Ascending aorta (tissue), 2 donors: ENCODE measurements at regions not wholly inside any gene's neighbourhood (a gene's known extent, or its start where the extent isn't known, plus 50 kb on each side); places are given as distances from the start of the nearest gene placed in this dataset.
"Not testable (repeated sequence)": the region's sequence is repeated elsewhere in the genome, so short reads cannot be mapped to it uniquely, and the experiment has no call there.

Source experiments
- DNase-seq, 2 donors: peaks; one replicate each; pipeline ENCODE4 v3.0.0-alpha.2; 2019; ENCODE audit warnings: low spot score in 2 of 2
- H3K27ac ChIP-seq, 2 donors: fragments of 200-600 bp; sonication (generic); one replicate each; pipeline ENCODE4 v1.5.1; 2016 to 2017; ENCODE audit warnings: mild to moderate bottlenecking in 1 of 2
- H3K27me3 ChIP-seq: fragments of 200-600 bp; sonication (generic); one replicate; pipeline ENCODE4 v1.5.1; 2017
- H3K36me3 ChIP-seq, 2 donors: fragments of 200-600 bp; sonication (generic); one replicate each; pipeline ENCODE4 v1.5.1; 2016
- H3K4me1 ChIP-seq, 2 donors: fragments of 200-600 bp; sonication (generic); one replicate each; pipeline ENCODE4 v1.5.1; 2016 to 2017; ENCODE audit warnings: mild to moderate bottlenecking in 1 of 2
- H3K4me3 ChIP-seq, 2 donors: fragments of 200-600 bp; sonication (generic); one replicate each; pipeline ENCODE4 v1.5.1; 2016 to 2017; ENCODE audit warnings: mild to moderate bottlenecking in 1 of 2
- H3K9me3 ChIP-seq, 2 donors: fragments of 200-600 bp; sonication (generic); one replicate each; pipeline ENCODE4 v1.5.1; 2016
- intact Hi-C: fragments of 100-400 bp; cut with DNase I; formaldehyde crosslinking; loops from one replicate; pipeline ENCODE4 v1.15.1; 2023

DNA sequence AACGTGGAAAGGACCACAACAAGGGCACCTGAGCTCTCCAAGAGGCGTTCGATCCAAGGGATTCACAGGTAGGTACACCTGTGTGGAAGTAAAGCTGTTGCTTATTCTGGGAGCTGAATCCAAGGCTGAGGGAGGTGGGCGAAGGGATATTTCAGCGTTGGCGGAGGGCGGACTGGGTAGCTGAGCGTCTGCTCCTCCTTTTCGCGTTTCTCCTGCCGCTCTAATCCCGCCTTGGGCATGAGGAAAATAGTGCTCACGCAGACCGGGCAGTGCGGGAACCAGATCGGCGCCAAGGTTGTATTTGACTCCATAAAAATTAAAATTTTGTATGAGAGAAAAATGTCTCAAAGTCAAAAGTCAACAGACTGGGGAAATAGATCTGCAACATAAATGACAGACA lies 3966.2 kb upstream of the OR11H1 start:
- H3K4me1 ChIP-seq, H3K27ac ChIP-seq, H3K27me3 ChIP-seq, H3K9me3 ChIP-seq, DNase-seq, intact Hi-C loops, H3K36me3 ChIP-seq, H3K4me3 ChIP-seq: not testable (repeated sequence)

GRCh38 chr22:11568837-11569563 lies 3959.0 kb upstream of the OR11H1 start:
- DNase-seq, H3K36me3 ChIP-seq, H3K27ac ChIP-seq, H3K4me3 ChIP-seq, intact Hi-C loops, H3K9me3 ChIP-seq, H3K27me3 ChIP-seq, H3K4me1 ChIP-seq: not testable (repeated sequence)

DNA sequence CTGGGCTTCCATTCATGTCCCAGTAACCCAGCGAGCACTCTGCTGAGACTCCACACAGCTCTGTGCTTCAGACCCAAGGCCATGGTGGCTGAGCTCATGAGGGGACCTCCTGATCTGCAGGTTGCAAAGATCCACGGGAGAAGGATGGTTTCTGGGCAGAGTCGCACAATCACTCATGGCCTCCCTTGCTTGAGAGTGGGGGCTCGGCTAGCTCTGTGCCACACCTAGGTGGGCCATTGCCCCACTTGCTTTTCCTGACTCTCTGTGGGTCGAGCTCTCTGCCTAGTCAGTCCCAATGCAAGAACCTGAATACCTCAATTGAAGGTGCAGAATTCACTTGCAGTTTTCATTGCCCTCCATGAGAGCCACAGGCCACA lies 3958.4 kb upstream of the OR11H1 start:
- H3K36me3 ChIP-seq, H3K4me1 ChIP-seq, H3K27me3 ChIP-seq, H3K9me3 ChIP-seq, H3K4me3 ChIP-seq, intact Hi-C loops, DNase-seq, H3K27ac ChIP-seq: not testable (repeated sequence)

DNA sequence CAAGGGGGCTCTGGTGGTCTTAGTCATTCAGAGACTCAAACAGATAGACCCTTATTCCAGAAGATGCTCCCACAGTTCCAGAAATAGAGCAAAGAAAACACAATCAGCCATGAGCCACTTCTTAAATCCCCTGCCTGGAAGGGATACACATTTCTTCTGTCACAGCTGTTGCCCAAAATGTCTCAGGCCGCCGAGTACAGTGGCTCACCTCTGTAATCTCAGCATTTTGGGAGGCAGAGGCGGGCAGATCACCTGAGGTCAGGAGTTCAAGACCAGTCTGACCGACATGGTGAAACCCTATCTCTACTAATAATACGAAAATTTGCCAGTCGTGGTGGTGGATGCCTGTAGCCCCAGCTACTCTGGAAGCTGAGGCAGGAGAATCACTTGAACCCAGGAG lies 3954.8 kb upstream of the OR11H1 start:
- H3K27ac ChIP-seq, H3K27me3 ChIP-seq, DNase-seq, H3K36me3 ChIP-seq, H3K4me3 ChIP-seq, H3K4me1 ChIP-seq, intact Hi-C loops, H3K9me3 ChIP-seq: not testable (repeated sequence)

DNA sequence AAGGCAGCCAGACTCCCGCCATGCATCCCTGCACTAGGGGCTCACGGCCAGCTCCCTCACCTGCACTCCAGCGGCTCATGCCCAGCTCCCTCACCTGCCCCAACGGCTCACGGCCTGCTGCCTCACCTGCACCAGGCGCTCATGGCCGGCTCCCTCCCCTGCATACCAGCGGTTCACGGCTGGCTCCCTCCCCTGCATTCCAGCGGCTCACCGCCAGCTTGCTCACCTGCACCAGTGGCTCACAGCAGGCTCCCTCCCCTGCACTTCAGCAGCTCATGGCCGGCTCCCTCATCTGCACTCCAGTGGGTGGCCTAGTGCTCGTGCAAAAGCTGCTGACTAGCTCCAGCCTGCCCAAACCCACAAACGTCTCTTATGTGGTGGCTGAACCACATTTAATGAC lies 3953.8 kb upstream of the OR11H1 start:
- H3K27me3 ChIP-seq, H3K4me1 ChIP-seq, H3K36me3 ChIP-seq, H3K4me3 ChIP-seq, H3K27ac ChIP-seq, DNase-seq, H3K9me3 ChIP-seq, intact Hi-C loops: not testable (repeated sequence)

- H3K27me3 ChIP-seq, H3K4me3 ChIP-seq, DNase-seq, H3K36me3 ChIP-seq, H3K27ac ChIP-seq, H3K9me3 ChIP-seq, H3K4me1 ChIP-seq, intact Hi-C loops: not testable (repeated sequence)
Measured at GRCh38 chr22:11574659-11575058, 3953.3 kb upstream of the OR11H1 start.

DNA sequence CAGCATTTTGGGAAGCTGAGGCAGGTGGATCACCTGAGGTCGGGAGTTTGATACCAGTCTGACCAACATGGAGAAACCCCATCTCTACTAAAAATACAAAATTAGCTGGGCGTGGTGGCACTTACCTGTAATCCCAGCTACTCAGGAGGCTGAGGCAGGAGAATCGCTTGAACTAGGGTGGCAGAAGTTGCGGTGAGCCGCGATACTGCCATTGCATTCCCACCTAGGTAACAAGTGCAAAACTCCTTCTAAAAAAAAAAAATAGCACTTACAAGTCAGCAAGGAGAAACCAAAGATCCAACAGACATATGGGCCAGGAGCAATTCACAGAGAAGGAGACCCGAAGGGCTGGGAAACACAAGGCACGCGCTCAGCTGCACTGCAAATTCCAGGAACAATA lies 3951.3 kb upstream of the OR11H1 start:
- H3K4me1 ChIP-seq, H3K27me3 ChIP-seq, intact Hi-C loops, DNase-seq, H3K4me3 ChIP-seq, H3K27ac ChIP-seq, H3K36me3 ChIP-seq: not testable (repeated sequence)
- H3K9me3 ChIP-seq = peaks cover 2 to 17% of the 10 kb centered on the region in 2 donors

GRCh38 chr22:11578115-11578514 lies 3949.9 kb upstream of the OR11H1 start:
- H3K36me3 ChIP-seq, H3K27me3 ChIP-seq, H3K27ac ChIP-seq, DNase-seq, H3K4me3 ChIP-seq, H3K4me1 ChIP-seq, intact Hi-C loops: not testable (repeated sequence)
- H3K9me3 ChIP-seq = peaks cover 2 to 23% of the 10 kb centered on the region in 2 donors

DNA sequence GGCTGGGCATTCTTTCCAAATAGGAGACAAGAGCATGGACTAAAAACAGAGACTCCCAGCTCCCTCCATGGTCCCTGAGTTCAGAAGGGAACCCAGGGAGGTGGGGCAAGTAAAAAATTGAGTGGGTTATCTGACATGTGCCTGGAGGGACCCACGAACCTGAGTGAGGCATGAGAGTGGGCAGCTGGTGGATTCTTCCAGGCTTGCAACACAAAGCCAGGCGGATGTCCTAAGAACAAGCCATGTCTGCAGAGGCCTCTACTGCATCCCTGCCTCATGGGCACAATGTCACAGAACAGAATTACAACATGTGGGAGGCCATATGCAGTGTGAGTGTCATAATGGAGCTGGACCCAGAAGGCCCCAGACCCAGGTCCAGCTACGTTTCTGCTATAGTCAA lies 3949.4 kb upstream of the OR11H1 start:
- H3K27me3 ChIP-seq, H3K27ac ChIP-seq, H3K36me3 ChIP-seq, H3K4me1 ChIP-seq, intact Hi-C loops, DNase-seq, H3K4me3 ChIP-seq: not testable (repeated sequence)
- peaks cover 2 to 26% of the 10 kb centered on the region in 2 donors for H3K9me3 ChIP-seq

- DNase-seq, H3K27me3 ChIP-seq, intact Hi-C loops, H3K4me1 ChIP-seq, H3K36me3 ChIP-seq, H3K4me3 ChIP-seq, H3K27ac ChIP-seq: not testable (repeated sequence)
- peaks cover 0 to 17% of the 10 kb centered on the region in 2 donors for H3K9me3 ChIP-seq
Measured at GRCh38 chr22:11582048-11582447, 3945.9 kb upstream of the OR11H1 start.

DNA sequence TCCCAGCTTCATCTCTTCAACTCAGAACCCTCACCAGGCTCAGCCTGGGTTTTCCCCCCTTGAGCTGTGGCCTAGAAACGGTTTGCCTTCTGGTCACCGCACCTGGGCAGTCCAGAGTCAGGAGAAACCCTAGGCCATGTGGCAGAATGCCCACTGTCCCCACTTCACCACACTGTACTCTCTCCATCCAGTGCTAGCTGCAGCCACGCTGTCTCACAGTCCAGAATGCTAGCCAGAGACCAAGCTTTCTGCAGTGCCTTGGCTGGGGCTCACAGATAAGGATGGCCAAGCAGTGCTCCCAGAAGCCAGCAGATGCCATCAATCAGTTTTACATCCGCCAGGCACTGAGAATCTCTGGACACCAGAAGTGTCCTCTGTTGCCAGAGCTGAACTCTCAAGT lies 3943.8 kb upstream of the OR11H1 start:
- H3K4me3 ChIP-seq, H3K27me3 ChIP-seq, H3K27ac ChIP-seq, H3K4me1 ChIP-seq, H3K36me3 ChIP-seq, DNase-seq, intact Hi-C loops: not testable (repeated sequence)
- H3K9me3 ChIP-seq = peaks cover 0 to 17% of the 10 kb centered on the region in 2 donors

- peaks cover 5 to 32% of the 10 kb centered on the region in 2 donors for H3K9me3 ChIP-seq
- intact Hi-C loops, H3K4me3 ChIP-seq, H3K27ac ChIP-seq, H3K27me3 ChIP-seq, H3K4me1 ChIP-seq, DNase-seq, H3K36me3 ChIP-seq: not testable (repeated sequence)
Measured at GRCh38 chr22:11594552-11594951, 3933.4 kb upstream of the OR11H1 start.

DNA sequence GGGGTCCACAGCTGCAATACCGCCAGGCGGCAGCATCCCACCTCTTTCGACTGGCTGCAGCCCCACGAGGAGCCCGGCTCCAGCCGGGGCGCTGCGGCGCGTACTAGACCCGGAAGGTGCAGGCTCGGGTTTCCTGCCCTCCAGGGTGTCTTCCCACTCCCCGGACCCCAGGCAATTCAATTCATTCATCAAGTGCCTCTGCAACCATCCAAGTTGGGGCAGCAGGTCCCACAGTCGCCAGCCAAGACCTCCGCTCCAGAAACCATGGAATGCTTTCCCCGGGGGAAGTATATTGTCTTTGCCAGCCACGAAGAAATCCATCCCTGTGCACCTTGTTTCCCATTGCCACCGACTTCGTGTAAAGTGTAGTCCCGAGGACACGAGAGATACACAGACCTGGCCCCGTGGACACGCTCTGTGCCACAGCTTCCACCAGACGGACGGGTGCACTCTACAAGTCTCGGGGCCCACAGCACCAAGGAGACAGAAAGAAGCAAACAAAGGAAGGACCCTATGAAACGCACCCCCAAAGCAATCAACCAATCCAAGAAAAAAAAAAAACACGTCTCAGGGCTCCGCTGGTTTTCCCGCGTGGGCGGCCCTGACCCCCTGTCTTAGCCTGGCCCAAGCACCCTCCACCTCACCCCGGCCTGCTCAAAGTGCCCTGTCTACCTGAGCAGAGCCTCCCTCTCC lies 3930.2 kb upstream of the OR11H1 start:
- H3K4me1 ChIP-seq, H3K27me3 ChIP-seq, H3K36me3 ChIP-seq, H3K27ac ChIP-seq, intact Hi-C loops, H3K4me3 ChIP-seq, DNase-seq: not testable (repeated sequence)
- H3K9me3 ChIP-seq = peaks cover 2 to 23% of the 10 kb centered on the region in 2 donors
